GM10266 (cell line): ENCODE measurements at regions not wholly inside any gene's neighbourhood (a gene's known extent, or its start where the extent isn't known, plus 50 kb on each side); places are given as distances from the start of the nearest gene placed in this dataset.

Experiments used
- DNase-seq: peaks from one replicate; pipeline ENCODE4 v3.0.0; 2012; ENCODE audit errors: extremely low spot score
- CTCF ChIP-seq: IDR thresholded peaks from 2 replicates; pipeline ENCODE4 v1.5.1; 2012; ENCODE audit warnings: mild to moderate bottlenecking, low read depth; ENCODE audit not compliant: control insufficient read depth, insufficient read depth; ENCODE audit errors: missing control alignments

GRCh38 chr4:131382839-131383238, 1766.3 kb upstream of the PCDH10 start:
- DNase-seq: no peak
- TF ChIP-seq CTCF: no peak

- no peak for TF ChIP-seq CTCF
- DNase-seq: no peak
Measured at GRCh38 chr4:131388277-131388676, 1760.8 kb upstream of the PCDH10 start.

- no peak for DNase-seq
- no peak for TF ChIP-seq CTCF
Measured at GRCh38 chr4:131408102-131408501, 1741.0 kb upstream of the PCDH10 start.

- TF ChIP-seq CTCF: no peak
- no peak for DNase-seq
Measured at GRCh38 chr4:131411393-131411792, 1737.7 kb upstream of the PCDH10 start.

GRCh38 chr4:131419147-131419546, 1729.9 kb upstream of the PCDH10 start:
- no peak for DNase-seq
- TF ChIP-seq CTCF: no peak

GRCh38 chr4:131426023-131426758, 1722.9 kb upstream of the PCDH10 start:
- DNase-seq: peak; percentile 15
- TF ChIP-seq CTCF: no peak

GRCh38 chr4:131427000-131427399, 1722.1 kb upstream of the PCDH10 start:
- peak; percentile 4 for DNase-seq
- TF ChIP-seq CTCF: no peak
